H54 (cell line): ENCODE measurements at regions not wholly inside any gene's neighbourhood (a gene's known extent, or its start where the extent isn't known, plus 50 kb on each side); places are given as distances from the start of the nearest gene placed in this dataset.

Experiments
- DNase-seq: peaks from one replicate; pipeline ENCODE4 v3.0.0; 2011; ENCODE audit warnings: low spot score, mixed read lengths; ENCODE audit not compliant: insufficient read length
- FAIRE-seq: peaks from 3 replicates; lab custom pipeline; 2011; peaks lifted over from hg19 to GRCh38; lab: Jason Lieb, UNC
- POLR2A ChIP-seq: IDR thresholded peaks from 2 replicates; pipeline ENCODE4 v1.6.1; 2011; ENCODE audit warnings: low read depth, mild to moderate bottlenecking, low read length

DNA sequence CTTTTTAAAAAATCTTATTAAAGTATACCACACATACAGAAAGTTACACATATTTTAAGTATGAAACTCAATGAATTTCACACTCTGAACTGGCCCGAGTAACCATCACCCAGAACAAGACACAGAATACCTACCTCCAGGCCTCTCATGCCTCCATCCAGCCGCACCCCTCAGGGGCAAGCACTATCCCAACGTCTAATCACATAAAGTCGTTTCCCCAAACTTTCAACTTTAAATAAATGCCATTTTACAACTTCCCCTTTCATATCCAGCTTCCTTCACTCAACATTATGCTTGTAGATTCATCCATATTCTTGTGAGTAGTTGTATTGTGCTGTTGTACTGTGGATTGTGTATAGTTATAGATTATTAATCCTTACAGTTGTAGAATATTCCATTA, 539.1 kb downstream of the CD83 start:
- no peak for TF ChIP-seq POLR2A
- FAIRE-seq (no peak), DNase-seq (no peak)

DNA sequence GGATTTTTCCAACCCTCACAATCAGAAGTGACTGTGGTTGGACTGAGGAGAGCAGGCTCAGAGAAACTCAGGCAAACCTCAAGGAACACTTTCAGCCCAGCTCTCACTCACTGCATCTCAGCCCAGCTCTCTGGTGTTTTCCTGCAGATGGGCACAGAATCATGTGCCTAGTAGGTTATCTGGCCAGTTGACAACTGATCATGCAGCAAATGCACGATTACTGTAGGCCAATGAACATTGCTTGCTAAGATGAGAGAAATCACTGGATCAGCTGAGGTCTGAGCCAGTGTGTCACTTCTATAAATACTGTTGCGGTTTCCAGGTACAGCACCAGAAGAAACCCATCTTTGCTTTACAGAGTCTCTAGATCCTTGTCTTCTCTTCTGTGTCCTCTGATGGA, 540.5 kb downstream of the CD83 start:
- FAIRE-seq, result no peak
- no peak for TF ChIP-seq POLR2A
- no peak for DNase-seq

DNA sequence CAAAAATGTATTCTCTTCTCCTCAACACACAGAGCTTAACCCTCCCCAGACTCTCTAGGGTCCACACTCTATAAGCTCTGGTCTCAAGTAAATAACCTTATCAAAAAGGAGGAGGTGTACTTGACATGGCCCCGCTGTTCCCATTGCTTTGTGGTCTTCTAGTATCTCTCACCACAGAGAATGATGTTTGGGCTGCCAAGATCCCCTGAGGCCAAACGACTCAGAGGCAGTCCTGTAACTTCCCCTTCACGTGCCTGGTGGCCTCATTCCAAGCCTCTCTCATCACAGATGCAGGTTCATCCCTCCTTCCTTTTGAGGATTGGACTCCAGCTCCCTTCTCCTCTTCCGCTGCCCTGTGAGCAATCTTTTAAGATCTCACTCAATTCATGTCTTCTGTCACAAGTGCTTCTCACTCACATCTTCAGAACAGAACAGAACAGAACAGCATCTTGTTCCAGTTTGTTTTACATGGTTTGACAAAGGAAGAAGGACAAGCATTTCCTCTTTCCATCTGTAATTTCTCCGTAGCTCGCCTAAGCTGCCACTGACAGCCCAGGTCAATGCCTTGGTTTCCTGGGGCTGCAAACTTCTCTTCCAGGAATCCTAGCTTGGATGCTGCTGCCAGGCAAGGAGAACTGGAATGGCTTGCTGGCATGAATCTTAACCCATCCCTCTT, 541.5 kb downstream of the CD83 start:
- FAIRE-seq, result no peak
- no peak for TF ChIP-seq POLR2A
- DNase-seq, result no peak

DNA sequence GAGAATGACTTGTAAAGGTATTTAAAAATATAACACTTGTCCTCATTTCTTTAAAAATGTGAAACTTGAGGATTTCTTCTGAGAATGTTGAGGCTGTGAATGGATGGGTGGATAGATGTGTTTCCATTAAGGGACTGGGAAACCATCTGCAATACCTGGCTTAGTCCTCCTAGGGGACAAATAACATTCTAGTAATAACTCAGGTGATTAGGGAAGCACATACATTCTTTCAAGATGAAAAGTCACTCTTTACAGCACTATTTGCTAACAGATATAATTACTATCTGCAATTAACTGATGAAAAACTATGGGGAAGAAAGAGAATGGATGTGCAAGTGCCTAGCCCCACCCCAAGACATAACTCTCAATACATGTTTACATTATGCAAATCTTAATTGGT, 542.3 kb downstream of the CD83 start:
- DNase-seq, result no peak
- TF ChIP-seq POLR2A, result no peak
- no peak for FAIRE-seq

DNA sequence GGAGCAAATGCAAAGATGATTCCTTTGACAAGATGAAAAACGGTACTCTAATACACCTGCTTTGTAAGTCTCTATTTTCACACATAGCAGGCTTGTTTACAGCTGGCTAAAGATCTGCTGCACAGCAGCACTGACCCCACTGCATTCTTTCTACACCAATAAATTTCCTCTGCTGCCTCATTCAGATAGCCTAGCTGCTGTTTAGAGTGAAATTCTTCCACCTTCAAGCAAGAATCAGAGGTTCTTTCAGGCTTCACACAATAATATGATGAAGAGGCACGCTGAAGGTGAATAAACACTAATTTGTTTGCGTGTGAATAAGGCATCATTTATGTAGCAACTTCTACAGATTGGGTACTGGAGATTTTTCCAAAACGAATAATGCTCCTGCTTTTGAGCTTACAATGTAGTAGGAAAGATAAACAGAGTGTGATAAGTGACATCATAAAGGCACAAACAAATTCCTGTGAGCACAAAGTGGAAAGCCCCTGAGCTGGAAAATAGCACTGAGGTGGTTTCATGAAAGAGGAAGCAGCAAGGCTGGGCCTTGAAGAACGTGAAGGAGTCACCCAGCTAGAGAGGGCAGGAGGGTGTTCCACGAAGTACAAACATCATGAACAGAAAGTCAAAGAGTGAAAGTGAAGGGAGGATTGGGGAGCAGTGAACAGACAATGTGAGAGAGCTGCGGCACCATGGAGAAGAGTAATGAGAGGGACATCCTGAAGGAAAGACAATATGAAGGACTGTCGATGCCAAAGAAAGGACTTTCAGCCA, 543.4 kb downstream of the CD83 start:
- DNase-seq (no peak), FAIRE-seq (no peak)
- no peak for TF ChIP-seq POLR2A

DNA sequence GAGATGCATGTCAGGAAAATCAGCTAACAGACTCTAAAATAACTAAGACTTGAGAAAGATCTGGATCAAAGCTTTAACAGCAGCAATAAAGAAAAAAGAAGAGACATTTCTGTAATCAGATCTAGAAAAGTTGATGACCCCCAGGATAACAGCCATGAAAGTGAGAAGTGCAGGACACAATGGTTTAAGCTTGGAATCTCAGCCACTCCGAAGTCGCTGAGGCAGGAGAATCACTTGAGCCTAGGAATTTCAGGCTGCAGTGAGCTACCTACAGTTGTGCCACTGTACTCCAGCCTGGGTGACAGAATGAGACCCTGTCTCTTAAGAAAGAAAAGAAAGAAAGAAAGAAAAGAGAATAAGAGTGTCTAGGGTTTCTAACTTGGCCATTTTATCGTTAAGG, 544.1 kb downstream of the CD83 start:
- FAIRE-seq (no peak), DNase-seq (no peak)
- TF ChIP-seq POLR2A, result no peak

DNA sequence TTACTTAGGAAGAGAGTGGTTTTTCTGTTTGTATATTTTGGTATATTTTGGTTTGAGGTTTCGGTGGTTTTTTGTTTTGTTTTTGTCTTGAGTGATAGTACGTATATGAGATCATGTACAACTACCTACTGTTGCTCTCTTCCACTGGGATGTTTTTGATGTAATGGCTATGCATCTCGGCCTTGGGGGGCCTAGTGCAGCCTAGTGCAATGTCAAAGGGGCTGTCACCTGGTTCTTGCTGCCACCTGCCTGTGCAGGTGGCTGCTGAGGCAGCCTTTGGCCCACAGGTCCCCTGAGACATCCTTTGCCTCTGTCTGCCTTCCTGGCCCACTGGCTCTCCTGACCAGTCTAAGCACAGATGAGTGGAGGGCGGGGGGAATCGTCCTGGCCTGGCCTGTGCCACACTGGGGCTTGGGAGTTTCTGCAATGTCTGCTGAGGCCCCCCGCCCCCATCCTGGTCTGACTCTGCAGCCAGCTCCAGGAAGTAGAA, 546.6 kb downstream of the CD83 start:
- no peak for DNase-seq

DNA sequence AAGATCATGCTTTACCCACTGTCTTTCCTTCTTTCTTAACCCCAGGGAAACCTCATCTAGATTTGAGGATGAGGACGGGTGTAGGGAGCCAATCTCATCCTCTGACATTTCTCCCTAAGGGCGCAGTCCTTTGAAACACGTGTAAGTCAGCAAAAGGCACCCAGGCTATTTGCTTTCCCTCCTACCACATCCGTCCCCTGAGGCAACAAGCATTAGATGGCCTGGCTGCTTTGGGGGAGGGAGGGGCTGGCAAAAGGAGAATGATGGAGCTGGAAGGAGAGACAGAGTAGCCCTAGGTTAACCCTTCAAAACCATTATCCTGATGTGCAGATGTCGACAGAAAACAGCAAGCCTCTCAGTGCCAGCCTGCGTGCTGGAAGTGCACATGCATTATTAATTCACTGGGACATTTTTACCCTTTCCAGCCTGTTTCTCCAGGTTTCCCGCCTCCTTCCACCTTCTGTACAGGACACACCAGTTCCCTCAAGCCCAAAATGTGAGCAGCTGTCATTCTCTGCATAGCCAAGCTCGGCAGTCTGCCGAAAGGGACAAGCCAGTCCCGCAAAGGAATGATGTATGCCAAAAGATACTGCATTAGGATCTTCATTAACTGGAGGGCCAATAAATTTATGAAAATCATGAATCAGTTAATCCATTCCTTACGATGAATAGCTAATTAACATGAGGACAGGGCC, 547.2 kb downstream of the CD83 start:
- DNase-seq, result peak; percentile 29
- peak; percentile 77 for FAIRE-seq
- no peak for TF ChIP-seq POLR2A

More for the DNA sequence above, 546.6 kb downstream of the CD83 start:
- no peak for TF ChIP-seq POLR2A
- FAIRE-seq, result no peak

DNA sequence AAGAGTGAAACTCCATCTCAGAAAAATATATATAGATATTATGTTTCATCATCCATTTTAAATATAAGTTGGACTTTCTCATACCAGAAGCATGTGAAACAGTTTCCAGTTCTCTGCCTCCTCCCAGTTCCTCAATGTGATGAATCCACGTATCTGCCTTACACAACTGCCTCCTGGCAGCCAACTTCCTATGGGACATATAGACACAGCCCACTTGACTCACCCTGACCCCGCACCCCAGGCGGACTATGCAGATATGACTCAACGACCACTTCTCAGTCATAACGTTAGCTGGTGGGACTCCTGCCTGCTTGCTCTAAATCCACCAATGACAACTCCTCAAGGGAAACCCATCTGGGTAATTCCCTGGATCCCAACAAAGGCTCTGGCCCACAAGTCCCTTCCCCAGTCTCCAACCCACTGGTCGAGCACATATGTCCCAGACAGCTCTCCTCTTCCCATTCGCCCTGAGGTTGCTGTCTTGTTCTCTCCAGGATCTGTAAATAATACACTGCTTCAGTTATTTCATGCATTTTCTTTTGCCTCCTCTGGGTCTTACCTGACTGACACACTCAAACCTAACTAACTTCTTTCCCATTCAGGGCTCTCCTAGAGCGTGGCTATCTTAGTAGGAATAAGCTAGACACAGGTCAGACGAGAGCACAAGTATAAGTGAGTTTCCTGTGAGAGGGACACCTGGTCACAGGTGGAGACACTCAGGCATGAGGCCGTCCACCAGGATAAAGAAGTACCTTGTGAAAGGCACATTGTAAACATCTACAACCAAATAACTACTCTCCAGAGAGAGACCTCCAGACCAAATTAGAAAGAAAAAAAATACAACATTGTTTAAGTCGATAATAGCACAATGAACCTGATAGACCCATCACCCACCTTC, 548.5 kb downstream of the CD83 start:
- peak; percentile 90 for FAIRE-seq
- DNase-seq, result peak; percentile 81

DNA sequence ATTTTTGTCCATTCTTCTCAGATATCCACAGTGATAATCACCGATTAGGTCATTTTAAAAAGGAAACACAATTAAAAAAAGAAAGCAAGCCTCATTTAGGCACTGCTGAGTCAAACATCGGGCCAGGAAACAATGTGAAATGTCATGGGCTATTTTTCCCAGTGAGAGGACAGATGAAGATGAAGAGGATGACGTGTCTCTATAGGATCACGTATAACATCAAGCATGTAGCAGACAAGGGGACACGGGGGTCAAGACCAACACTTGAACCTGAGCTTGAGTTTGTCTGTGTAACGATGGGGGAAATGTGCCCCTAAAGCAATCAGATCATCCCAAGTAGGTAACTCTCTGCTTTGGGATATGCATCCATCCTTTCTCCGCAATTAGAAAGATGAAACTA, 553.2 kb downstream of the CD83 start:
- FAIRE-seq, result no peak
- no peak for DNase-seq
- TF ChIP-seq POLR2A, result no peak

More for the DNA sequence above, 548.5 kb downstream of the CD83 start:
- no peak for TF ChIP-seq POLR2A

DNA sequence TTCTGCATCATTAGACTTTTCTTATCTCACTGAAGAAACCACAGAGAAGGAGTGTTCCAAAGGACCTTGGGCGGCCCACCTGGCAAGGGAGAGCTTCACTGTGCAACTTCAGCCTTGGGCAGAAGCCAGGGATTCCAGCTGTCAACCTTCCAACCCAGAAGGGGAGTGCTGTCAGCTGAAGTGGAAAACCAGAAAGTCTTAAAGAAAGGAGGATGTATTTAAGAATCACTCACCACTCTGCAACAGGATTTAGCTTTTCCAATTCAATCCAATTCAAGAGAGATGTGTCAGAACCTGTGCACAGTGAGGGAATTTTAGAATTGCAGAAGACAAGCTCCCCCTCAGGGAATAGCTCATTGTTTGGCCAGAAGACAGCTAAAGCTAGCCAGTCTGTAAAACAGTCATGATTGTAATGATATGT, 553.7 kb downstream of the CD83 start:
- DNase-seq, result no peak
- TF ChIP-seq POLR2A, result no peak
- FAIRE-seq, result no peak

DNA sequence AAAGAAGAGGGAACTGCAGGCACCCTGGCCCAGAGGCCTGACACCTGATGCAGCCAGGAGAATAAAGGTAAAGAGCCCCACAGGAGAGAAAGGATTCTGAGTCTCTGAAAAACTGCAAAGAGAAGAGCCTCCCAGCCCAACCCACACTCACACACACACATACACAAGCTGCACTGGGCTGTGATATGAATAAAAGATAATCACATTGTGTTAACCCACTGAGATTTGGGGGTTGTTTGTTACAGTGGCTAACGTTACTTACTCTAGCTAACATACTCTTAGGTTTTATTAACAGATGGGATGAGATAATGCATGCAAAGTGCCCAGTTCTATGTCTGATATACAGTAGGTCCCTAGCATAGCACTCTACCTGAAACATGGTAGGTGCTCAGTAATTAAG, 554.4 kb downstream of the CD83 start:
- FAIRE-seq (no peak), DNase-seq (no peak)
- TF ChIP-seq POLR2A, result no peak

DNA sequence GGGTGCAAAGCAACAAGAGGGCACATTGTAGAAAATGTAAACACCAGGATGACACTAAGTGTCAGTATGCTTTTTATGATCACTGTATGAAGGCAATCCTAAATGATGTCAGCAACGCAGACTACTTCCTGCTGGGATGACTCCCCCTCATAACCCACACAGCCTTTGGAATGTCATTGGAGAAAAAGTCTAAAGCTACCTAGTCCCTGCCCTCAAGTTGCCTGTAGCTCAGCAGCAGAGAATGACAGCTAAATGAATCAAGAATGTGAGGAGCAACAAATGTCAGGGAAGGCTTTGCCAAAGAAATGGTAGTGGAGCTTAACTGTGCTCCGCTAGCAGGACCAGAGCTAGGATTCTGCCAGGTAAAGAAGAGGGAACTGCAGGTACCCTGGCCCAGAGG, 555.6 kb downstream of the CD83 start:
- FAIRE-seq (no peak), DNase-seq (no peak)
- no peak for TF ChIP-seq POLR2A

DNA sequence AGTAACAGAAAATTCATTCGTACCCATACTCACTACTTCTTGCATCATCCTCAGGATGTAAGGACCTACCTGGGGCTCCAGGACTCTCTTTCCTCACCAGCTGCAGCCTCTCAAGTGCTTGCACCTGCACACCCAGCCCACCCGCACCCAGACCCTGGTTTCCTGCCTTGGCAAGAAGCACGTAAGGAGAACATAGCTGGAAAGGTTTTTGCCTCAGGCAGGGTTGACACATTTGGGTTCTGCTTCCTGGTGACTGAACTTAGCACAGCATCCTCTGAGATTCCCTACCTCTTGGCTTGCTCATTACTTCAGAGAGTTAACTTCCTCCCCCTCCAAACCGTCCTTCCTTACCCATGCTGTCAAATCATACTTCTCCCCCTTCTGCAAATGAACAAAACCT, 556.9 kb downstream of the CD83 start:
- FAIRE-seq (no peak), DNase-seq (no peak)
- no peak for TF ChIP-seq POLR2A
